VCaP (cell line): ENCODE measurements at regions not wholly inside any gene's neighbourhood (a gene's known extent, or its start where the extent isn't known, plus 50 kb on each side); places are given as distances from the start of the nearest gene placed in this dataset.

ENCODE experiments used
- H3K27ac ChIP-seq: fragments of 450-650 bp; 2 replicates; pipeline ENCODE4 v1.5.1; 2017
- CTCF ChIP-seq: fragments of 450-650 bp; conservative IDR thresholded peaks from 2 replicates; pipeline ENCODE4 v1.5.1; 2017; ENCODE audit warnings: mild to moderate bottlenecking, moderate library complexity

GRCh38 chr4:187312299-187312698 is 588.6 kb upstream of the FAT1 start:
- H3K27ac ChIP-seq: no peak overlapping the region
- TF ChIP-seq CTCF: no peak

GRCh38 chr4:187317799-187318198 is 594.1 kb upstream of the FAT1 start:
- no peak overlapping the region for H3K27ac ChIP-seq
- no peak for TF ChIP-seq CTCF

- TF ChIP-seq CTCF: no peak
Observed at GRCh38 chr4:187321711-187322110, 598.1 kb upstream of the FAT1 start.

DNA sequence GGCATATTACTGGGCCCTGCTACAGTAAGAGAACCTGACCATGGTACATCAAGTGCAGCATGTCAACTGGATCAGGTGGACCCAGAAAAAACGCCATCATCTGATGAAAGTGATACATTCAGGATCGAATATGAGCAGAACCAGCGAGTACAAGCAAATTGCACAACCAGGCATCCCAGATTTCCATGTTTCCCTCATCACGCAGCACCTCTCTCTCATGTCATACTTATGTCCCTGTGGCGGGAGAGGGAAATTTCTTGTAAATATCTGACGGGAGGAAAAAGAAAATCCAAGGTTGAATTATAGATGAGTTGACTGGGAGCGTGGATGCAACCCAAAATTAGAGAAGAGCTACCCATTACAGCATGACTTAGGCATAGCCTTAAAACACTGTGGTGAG is 608.5 kb upstream of the FAT1 start:
- H3K27ac ChIP-seq: no peak overlapping the region
- TF ChIP-seq CTCF: no peak

More at GRCh38 chr4:187321711-187322110, 598.1 kb upstream of the FAT1 start:
- no peak overlapping the region for H3K27ac ChIP-seq

DNA sequence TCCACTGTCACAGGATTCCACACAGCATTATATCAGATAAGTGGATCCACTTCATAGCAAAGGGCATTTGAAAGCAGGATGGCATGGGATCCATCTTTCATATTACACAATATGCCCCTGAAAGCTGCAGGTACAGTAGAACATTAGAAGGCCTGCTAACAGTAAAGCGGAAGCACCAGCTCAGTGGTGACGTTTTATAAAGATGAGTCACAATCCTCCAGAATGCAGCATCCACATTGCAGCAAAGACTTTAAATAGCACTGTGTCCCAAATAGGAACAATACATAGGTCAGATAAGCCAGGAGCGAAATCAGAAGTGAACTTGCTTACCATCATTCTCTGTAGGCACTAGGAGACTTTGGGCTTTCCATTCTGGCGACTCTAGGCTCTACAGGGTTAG is 609.5 kb upstream of the FAT1 start:
- no peak overlapping the region for H3K27ac ChIP-seq
- no peak for TF ChIP-seq CTCF

- no peak overlapping the region for H3K27ac ChIP-seq
- no peak for TF ChIP-seq CTCF
Observed at GRCh38 chr4:187335339-187335738, 611.7 kb upstream of the FAT1 start.

DNA sequence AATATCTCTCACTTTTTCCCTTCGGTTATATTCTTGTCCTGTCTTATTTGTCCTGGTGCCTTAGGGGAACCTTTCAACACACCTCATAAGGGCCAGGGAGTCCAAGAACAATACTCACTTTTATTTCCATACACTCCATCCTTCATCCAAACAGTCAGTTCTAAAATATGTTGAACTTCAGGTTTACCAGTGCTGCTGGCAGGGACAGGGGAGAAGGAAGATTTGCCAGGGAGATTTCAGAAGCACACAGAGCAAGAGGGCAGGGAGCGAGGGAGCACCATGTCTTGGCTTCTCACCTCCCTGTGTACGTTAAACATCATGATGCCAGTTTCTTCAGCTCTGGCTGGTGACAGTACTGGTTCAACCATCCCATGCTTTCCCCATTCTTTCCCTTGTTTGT is 631.1 kb upstream of the FAT1 start:
- H3K27ac ChIP-seq: no peak overlapping the region
- TF ChIP-seq CTCF: no peak
